Fibroblast of lung (primary cell): ENCODE measurements at regions not wholly inside any gene's neighbourhood (a gene's known extent, or its start where the extent isn't known, plus 50 kb on each side); places are given as distances from the start of the nearest gene placed in this dataset.

ENCODE experiments used
- DNase-seq, 2 donors: peaks; one replicate each; pipeline versions ENCODE4 v3.0.0 to v3.0.0-alpha.2; 2010; ENCODE audit warnings: low read depth in 2 of 2
- H2AFZ ChIP-seq: 2 replicates; pipeline ENCODE4 v1.5.1; 2012; ENCODE audit warnings: low read length, control low read depth, inconsistent platforms
- H3K27ac ChIP-seq: 2 replicates; pipeline ENCODE4 v1.5.1; 2011; ENCODE audit warnings: low read length, control low read depth; ENCODE audit not compliant: insufficient read depth
- H3K27me3 ChIP-seq: 2 replicates; pipeline ENCODE4 v1.5.1; 2011; ENCODE audit warnings: mild to moderate bottlenecking, low read length; ENCODE audit not compliant: control insufficient read depth, insufficient read depth
- H3K36me3 ChIP-seq: 2 replicates; pipeline ENCODE4 v1.5.1; 2011; ENCODE audit warnings: low read length; ENCODE audit not compliant: control insufficient read depth, insufficient read depth
- H3K4me1 ChIP-seq: 2 replicates; pipeline ENCODE4 v1.5.1; 2011; ENCODE audit warnings: low read length; ENCODE audit not compliant: control insufficient read depth, insufficient read depth; ENCODE audit errors: extremely low read depth
- H3K4me2 ChIP-seq: 2 replicates; pipeline ENCODE4 v1.5.1; 2011; ENCODE audit warnings: low read length, control low read depth; ENCODE audit not compliant: insufficient read depth; ENCODE audit errors: extremely low read depth
- H3K4me3 ChIP-seq, 4 experiments: fragments of 200-600 bp in 1 of 4; sonication (generic) in 1 of 4; replicated peaks in 1 of 4; 2 replicates each; pipeline ENCODE4 v1.5.1; 2011 to 2016; ENCODE audit warnings: low read length in 4 of 4, low read depth in 3 of 4, mild to moderate bottlenecking in 3 of 4, control low read depth in 2 of 4, inconsistent platforms in 1 of 4, mixed read lengths in 1 of 4; ENCODE audit not compliant: insufficient read depth in 1 of 4; ENCODE audit errors: control extremely low read depth in 1 of 4
- H3K79me2 ChIP-seq: 2 replicates; pipeline ENCODE4 v1.5.1; 2012; ENCODE audit warnings: mild to moderate bottlenecking, low read length, inconsistent platforms; ENCODE audit not compliant: control insufficient read depth, insufficient read depth
- H3K9ac ChIP-seq: 2 replicates; pipeline ENCODE4 v1.5.1; 2011; ENCODE audit warnings: mild to moderate bottlenecking, low read length, control low read depth; ENCODE audit not compliant: insufficient read depth
- H3K9me3 ChIP-seq: 2 replicates; pipeline ENCODE4 v1.5.1; 2012; ENCODE audit warnings: low read depth, low read length; ENCODE audit not compliant: control insufficient read depth, insufficient read depth
- H4K20me1 ChIP-seq: 2 replicates; pipeline ENCODE4 v1.5.1; 2011; ENCODE audit warnings: low read length; ENCODE audit not compliant: control insufficient read depth, insufficient read depth; ENCODE audit errors: extremely low read depth
- EZH2 ChIP-seq: IDR thresholded peaks from 2 replicates; pipeline ENCODE4 v1.5.1; 2012; ENCODE audit warnings: low read length, control low read depth, mild to moderate bottlenecking; ENCODE audit errors: missing control alignments
- TF ChIP-seq, protein P1 (sequence below), 2 donors: IDR thresholded peaks in 1 of 2; conservative IDR thresholded peaks in 1 of 2; 1 replicate in 1 of 2; 2 replicates in 1 of 2; pipeline ENCODE4 v1.5.1; 2011 to 2012; ENCODE audit warnings: low read length in 2 of 2, control low read depth in 1 of 2, inconsistent platforms in 1 of 2, low read depth in 1 of 2, mild to moderate bottlenecking in 1 of 2

DNA sequence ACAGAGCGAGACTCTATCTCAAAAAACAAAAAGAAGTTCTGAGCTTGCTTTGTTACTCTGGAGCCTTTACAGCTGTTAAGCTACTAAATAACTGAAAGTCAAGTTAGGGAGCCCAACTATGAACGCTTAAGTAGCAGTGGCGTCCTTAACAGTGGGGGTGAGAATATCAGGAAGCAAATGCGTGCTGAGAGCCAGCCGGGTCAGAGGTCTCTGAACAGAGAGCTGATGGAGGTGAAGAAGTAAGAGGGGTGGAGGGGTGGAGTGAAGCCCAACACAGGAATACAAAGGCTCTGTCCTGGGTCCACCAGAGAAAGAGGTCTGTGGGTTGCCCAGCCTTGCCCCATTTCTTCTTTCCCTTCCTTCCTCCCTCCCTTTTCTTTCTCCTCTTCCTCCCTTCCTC is 104.1 kb upstream of the GATA6 start:
- H3K79me2 ChIP-seq, result no peaks in the 10 kb centered on the region
- H3K9me3 ChIP-seq, result no peaks in the 10 kb centered on the region
- no peak for DNase-seq
- no peaks in the 10 kb centered on the region for H3K36me3 ChIP-seq
- no peaks in the 10 kb centered on the region for H3K27me3 ChIP-seq
- H4K20me1 ChIP-seq, result no peaks in the 10 kb centered on the region
- H3K27ac ChIP-seq, result no peak overlapping the region
- no peak overlapping the region for H2AFZ ChIP-seq
- no peak overlapping the region for H3K4me2 ChIP-seq
- no peaks in the 10 kb centered on the region for H3K4me1 ChIP-seq
- no peak for TF ChIP-seq EZH2
- TF ChIP-seq, protein P1, sequence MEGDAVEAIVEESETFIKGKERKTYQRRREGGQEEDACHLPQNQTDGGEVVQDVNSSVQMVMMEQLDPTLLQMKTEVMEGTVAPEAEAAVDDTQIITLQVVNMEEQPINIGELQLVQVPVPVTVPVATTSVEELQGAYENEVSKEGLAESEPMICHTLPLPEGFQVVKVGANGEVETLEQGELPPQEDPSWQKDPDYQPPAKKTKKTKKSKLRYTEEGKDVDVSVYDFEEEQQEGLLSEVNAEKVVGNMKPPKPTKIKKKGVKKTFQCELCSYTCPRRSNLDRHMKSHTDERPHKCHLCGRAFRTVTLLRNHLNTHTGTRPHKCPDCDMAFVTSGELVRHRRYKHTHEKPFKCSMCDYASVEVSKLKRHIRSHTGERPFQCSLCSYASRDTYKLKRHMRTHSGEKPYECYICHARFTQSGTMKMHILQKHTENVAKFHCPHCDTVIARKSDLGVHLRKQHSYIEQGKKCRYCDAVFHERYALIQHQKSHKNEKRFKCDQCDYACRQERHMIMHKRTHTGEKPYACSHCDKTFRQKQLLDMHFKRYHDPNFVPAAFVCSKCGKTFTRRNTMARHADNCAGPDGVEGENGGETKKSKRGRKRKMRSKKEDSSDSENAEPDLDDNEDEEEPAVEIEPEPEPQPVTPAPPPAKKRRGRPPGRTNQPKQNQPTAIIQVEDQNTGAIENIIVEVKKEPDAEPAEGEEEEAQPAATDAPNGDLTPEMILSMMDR (conservative IDR thresholded peaks at IDR 0.05 in 1 of 2, IDR thresholded peaks at IDR 0.05 in 1 of 2; ENCODE audit: low read depth in 1 of 2, low read length in 2 of 2), result no peak
- H3K9ac ChIP-seq, result no peak overlapping the region
- no peak overlapping the region for H3K4me3 ChIP-seq

DNA sequence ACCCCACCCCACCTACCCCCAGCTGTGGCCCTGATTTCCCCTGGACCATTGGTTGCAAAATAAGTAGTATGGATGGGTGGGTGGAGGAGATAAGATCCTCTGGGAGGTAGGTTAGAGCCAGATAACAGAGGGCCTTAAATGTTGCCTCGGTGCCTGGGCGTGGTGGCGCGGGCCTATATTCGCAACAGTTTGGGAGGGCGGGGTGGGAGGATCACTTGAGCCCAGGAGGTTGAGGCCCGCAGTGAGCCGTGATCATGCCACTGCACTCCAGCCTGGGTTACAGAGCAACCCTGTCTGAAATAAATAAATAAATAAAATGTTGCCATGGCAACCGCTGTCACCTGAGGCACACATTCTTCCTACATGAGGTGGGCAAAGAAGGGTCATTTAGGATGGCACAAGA is 103.3 kb upstream of the GATA6 start:
- H3K9me3 ChIP-seq, result no peaks in the 10 kb centered on the region
- H3K79me2 ChIP-seq, result no peaks in the 10 kb centered on the region
- H3K4me2 ChIP-seq, result no peak overlapping the region
- no peaks in the 10 kb centered on the region for H4K20me1 ChIP-seq
- no peak overlapping the region for H3K27ac ChIP-seq
- no peak overlapping the region for H2AFZ ChIP-seq
- H3K4me1 ChIP-seq, result no peaks in the 10 kb centered on the region
- no peak overlapping the region for H3K4me3 ChIP-seq
- H3K9ac ChIP-seq, result no peak overlapping the region
- TF ChIP-seq EZH2, result no peak
- TF ChIP-seq, protein P1 (conservative IDR thresholded peaks at IDR 0.05 in 1 of 2, IDR thresholded peaks at IDR 0.05 in 1 of 2; ENCODE audit: low read depth in 1 of 2, low read length in 2 of 2), result no peak
- DNase-seq, result no peak
- H3K27me3 ChIP-seq, result no peaks in the 10 kb centered on the region
- no peaks in the 10 kb centered on the region for H3K36me3 ChIP-seq

DNA sequence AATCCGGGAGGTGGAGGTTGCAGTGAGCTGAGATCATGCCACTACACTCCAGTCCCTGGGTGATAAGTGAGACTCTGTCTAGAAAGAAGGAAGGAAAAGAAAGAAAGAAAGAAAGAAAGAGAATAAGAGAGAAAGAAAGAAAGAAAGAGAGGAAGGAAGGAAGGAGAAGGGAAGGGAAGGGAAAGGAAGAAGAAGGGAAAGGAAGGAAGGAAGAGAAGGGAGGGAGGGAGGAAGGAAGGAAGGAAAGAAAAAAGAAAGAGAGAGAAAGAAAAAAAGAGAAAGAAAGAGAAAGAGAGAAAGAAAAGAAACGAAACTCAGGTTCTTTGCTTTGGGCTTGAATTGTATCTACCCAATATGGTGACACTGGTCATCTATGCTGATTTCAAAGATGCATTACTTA is 102.3 kb upstream of the GATA6 start:
- TF ChIP-seq, protein P1 (conservative IDR thresholded peaks at IDR 0.05 in 1 of 2, IDR thresholded peaks at IDR 0.05 in 1 of 2; ENCODE audit: low read depth in 1 of 2, low read length in 2 of 2), result no peak
- TF ChIP-seq EZH2, result no peak
- Histone ChIP-seq H3K79me2 (no peaks in the 10 kb centered on the region), H3K4me1 (no peaks in the 10 kb centered on the region), H4K20me1 (no peaks in the 10 kb centered on the region), H3K4me2 (no peak overlapping the region), H3K27me3 (no peaks in the 10 kb centered on the region), H3K9me3 (no peaks in the 10 kb centered on the region), H3K27ac (no peak overlapping the region), H3K4me3 (no peak overlapping the region), H2AFZ (no peak overlapping the region), H3K9ac (no peak overlapping the region), H3K36me3 (no peaks in the 10 kb centered on the region)
- no peak for DNase-seq
